ENCODE measurements at regions not wholly inside any gene's neighbourhood (a gene's known extent, or its start where the extent isn't known, plus 50 kb on each side); places are given as distances from the start of the nearest gene placed in this dataset.

DNA sequence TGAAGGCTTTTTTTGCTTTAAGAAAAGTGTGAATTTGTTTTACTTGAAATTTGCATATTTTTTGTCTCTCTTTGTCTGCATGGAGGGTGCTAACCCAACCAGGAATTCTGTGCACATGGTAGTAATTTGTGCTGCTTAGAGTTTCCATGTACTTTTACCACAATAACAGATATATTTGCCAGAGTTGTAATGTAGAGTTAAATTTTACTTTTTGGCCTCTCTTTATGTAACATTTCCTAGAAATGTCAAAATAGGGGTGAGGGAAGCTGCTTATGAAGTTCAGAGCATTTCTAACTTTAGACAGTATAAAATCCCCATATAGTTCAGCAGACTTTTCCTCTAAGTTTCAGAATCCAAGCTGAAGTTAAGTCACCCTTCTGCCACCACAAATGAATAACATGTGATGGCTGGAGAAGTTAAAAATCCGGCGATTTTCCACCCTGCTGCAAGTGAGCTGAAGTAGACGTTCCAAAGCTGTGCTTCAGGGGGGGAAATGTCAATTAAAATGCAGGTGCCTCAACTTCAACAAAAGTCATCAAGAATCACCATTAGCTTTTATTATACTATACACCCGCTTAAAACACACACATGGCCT lies 385.7 kb upstream of the NR2F2 start:
- no peak for DNase-seq (ENCODE audit: insufficient read length, low spot score)
- no peak for TF ChIP-seq POLR2A (IDR thresholded peaks at IDR 0.05; ENCODE audit: low read depth, low read length)
- no peak for FAIRE-seq

DNA sequence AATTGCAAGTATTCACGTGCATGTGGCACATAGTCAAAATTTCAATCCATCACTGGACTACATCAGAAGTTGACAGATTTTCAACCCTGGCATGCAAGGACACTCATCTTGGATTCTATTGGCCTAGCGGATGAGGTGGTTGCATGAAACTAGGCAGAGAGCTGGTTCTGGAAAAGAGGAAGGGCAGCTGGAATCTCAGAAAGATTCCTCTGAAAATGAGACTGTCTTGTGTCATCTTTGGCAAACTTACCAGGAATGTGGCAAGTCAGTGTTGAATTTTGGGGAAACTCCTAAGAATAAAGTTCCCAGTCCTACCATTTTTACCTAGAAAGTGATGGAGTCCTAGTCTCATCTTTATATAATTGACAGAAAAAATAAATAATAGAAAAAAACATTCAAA lies 384.3 kb upstream of the NR2F2 start:
- TF ChIP-seq POLR2A (IDR thresholded peaks at IDR 0.05; ENCODE audit: low read depth, low read length) = no peak
- DNase-seq (ENCODE audit: insufficient read length, low spot score) (no peak), FAIRE-seq (no peak)

DNA sequence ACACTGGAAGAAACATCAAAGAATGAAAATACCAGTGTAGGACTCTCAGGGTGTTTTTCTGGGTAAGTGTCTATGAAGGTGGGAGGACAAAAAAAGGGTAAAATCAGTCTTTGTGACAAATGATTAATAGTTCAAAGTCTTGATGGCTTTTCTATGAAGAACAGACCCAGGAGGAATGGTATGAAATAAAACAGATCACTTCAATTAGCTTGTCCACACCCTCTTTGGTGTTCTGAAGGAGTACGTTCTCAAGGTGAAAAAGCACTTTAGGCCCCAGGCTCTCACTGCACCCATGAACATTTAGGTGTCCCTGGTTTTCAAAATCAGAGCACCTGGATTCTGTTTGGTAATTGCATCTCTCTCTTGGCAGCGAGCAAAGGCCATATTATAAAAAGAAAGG lies 383.6 kb upstream of the NR2F2 start:
- DNase-seq (ENCODE audit: insufficient read length, low spot score) (no peak), FAIRE-seq (no peak)
- no peak for TF ChIP-seq POLR2A (IDR thresholded peaks at IDR 0.05; ENCODE audit: low read depth, low read length)

DNA sequence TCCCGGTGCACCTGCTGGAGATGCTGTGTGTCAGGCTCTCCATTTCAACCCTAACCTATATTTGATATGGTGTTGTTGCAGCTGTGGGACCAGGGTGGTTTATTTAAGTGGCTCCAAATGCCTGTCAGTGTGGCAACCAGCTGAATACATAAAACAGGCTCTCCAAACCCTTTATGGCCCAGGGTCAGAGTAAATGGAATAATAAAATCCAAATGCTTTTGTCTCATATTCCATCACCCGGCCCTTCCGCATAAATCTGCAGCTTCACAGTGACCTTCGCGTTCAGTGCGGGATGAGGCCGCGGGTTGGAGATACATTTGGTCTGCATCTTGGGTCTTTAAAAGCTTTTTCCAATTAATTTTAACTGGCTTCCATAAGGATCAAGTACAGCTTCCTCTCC lies 382.1 kb upstream of the NR2F2 start:
- TF ChIP-seq POLR2A (IDR thresholded peaks at IDR 0.05; ENCODE audit: low read depth, low read length) = no peak
- DNase-seq (ENCODE audit: insufficient read length, low spot score) (no peak), FAIRE-seq (no peak)

DNA sequence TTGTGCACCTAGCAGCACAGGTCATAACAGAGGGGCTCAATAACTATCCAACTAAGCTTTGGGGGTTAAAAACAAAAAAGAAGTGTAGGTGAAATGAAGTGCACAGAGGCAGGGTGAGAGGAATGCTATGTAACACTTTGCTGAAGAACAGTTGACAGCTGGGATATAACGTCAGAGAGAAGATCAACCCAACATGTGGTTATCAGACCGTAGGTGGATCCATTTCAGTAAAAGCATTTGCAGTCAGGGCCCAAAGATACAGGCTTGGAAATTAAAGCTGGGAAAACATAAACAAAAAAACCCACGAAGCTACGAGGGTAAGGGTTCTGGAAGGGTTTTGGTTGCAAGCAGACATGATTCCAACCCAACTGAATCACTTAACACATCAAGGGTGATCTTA lies 377.5 kb upstream of the NR2F2 start:
- DNase-seq (ENCODE audit: insufficient read length, low spot score) (no peak), FAIRE-seq (no peak)
- no peak for TF ChIP-seq POLR2A (IDR thresholded peaks at IDR 0.05; ENCODE audit: low read depth, low read length)

DNA sequence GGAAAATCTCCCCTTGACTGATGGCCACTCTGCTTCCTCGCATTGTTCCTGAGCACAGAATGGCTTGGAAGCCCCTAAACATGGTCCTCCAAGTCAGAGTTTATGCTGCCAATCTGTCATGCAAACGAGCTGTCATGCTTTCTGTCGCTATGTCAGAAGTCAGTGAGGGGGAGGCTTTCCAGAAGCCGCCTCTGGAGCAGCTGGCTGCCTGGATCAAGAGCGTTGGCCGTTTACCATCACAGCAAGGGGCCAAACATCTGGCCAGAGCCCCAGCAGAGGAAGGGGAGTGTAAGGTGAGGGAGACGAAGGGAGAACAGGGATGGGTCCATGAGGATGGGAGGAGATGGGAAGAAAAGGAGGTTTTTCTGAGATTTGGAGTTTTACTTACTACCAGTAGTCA lies 372.6 kb upstream of the NR2F2 start:
- FAIRE-seq = no peak
- no peak for DNase-seq (ENCODE audit: insufficient read length, low spot score)
- no peak for TF ChIP-seq POLR2A (IDR thresholded peaks at IDR 0.05; ENCODE audit: low read depth, low read length)

DNA sequence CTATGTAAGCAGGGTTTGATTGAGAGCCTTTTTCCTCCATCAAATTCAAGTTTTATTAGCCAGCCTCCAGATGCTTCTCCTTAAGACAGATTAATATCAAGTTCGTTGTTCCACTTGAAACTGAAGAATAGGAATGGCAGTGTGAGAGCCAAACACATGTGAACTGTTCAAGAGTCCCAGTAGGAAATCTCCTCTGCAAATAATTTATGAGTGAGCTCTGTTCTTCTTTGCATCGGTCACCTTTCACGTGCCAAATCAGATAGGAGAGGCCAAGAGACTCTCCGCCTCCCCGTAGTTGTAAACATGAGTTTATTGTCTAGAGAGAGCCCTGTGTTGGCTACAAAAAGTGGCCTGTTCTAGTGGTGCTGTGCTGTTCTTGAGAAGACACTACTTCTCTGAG lies 372.1 kb upstream of the NR2F2 start:
- TF ChIP-seq POLR2A (IDR thresholded peaks at IDR 0.05; ENCODE audit: low read depth, low read length) = no peak
- DNase-seq (ENCODE audit: insufficient read length, low spot score) = no peak
- FAIRE-seq = no peak

DNA sequence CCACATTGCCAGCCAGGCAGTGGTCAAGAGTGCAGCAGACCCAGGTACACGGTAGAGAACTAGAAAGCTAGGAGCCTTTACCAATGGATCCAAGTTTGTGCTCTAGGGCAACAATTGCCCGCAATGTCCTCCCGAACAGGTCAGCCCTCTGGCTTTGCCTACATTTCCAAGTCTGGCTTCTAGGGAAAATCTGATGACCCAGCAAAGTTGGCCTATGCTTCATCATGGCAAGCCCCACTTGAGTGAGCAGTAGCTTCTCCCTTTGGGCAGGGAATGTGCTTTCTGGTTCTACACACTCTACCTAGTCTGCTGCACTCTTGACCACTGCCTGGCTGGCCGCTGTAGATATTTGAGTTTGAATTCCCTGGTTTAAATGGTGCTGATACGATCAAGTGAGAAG lies 361.6 kb upstream of the NR2F2 start:
- DNase-seq (ENCODE audit: insufficient read length, low spot score) (no peak), FAIRE-seq (no peak)
- no peak for TF ChIP-seq POLR2A (IDR thresholded peaks at IDR 0.05; ENCODE audit: low read depth, low read length)

DNA sequence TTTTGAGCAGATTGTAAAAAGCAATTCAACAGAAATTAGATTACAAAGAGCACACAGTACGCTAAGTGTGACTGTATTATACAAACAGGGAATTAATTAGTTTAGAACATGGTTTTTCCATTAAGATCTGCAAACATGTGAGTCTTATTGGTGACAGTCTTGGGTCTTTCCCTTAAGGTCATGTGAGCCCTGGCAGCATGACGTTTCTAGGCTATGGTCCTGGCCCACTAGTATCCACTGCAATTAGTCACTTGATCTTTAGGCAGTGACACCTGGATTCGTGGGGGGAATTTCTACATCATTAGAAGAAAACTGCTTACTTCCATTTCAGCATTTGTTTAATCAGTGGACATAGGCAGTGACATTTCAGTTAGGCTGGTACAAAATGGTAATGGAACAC lies 360.2 kb upstream of the NR2F2 start:
- FAIRE-seq = no peak
- DNase-seq (ENCODE audit: insufficient read length, low spot score) = no peak
- TF ChIP-seq POLR2A (IDR thresholded peaks at IDR 0.05; ENCODE audit: low read depth, low read length) = no peak

DNA sequence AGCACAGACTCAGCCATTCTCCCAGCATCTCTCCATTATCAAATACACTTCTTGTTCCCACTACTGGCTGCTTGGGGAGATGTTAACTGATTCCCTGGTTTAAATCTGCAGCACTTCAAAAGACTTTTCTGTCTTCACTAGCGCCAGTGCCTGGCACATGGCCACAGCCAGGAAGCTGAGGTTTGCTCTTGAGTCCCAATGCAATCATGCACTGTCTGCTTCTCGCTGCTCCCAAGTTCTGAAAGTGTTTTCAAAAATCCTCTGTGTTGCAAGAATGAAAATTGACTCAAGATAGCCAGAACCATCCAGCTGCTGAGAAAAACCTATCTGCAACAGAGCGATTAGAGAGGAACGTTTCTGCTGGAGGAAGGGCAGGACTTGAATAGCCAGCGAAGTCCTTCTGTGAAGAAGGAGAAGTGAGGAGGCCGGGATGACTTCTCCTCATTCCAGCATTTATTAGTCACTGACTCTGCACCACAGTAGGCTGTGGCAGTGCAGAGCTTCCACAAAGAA lies 358.4 kb upstream of the NR2F2 start:
- DNase-seq (ENCODE audit: insufficient read length, low spot score) (no peak), FAIRE-seq (no peak)
- TF ChIP-seq POLR2A (IDR thresholded peaks at IDR 0.05; ENCODE audit: low read depth, low read length) = no peak

DNA sequence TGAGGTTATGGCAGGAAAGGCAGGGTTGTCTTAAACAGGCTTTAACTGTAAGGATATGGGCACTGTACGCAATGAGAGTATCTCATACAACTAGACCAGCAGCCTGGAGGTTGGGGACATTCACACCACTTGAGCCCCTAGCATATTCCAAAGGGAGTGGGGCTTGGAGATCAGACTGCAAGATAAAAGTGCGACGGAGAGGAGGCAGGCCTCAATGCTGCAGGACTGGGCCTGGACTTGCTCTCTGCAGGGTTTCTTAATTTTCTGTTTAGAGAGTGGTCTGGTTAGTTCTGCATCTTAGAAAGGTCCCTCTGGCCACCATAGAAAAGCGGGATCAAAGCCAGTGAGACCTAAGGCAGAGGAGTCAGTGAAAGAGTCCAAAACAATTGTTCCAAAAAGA lies 357.7 kb upstream of the NR2F2 start:
- no peak for TF ChIP-seq POLR2A (IDR thresholded peaks at IDR 0.05; ENCODE audit: low read depth, low read length)
- DNase-seq (ENCODE audit: insufficient read length, low spot score) (no peak), FAIRE-seq (no peak)

DNA sequence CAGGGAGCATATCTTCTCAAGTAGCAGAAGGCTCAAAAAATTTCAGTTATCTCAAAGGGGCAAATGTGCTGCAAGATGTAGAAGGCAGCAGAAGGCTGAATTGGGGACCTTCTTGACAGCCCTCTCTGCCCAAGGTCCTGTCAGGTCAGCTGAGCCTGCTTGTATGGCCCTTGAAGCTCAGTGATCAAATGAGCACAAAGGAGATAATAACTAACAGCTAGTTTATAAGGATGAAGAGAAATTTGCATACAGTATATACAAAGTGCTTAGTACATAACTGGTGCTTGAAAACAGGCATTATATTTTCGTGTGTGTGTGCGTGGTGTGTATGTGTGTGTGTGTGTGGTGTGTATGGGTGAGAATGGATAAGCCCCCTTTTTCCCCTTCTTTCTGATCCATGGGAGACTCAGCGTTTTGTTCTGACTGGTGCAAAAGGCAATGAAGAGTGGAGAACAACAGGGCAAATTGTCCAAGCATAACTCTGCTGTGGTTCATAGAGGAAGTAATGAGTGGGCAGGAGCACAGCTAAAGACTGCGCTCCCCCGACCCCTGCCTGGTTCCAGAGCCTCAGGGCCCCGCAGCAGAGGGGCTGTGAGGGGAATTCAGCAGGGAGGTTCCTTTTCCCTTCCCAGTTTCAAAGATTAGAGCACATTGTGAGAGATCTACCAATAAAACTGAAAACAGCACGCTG lies 356.8 kb upstream of the NR2F2 start:
- FAIRE-seq (no peak), DNase-seq (ENCODE audit: insufficient read length, low spot score) (no peak)
- TF ChIP-seq POLR2A (IDR thresholded peaks at IDR 0.05; ENCODE audit: low read depth, low read length) = no peak

DNA sequence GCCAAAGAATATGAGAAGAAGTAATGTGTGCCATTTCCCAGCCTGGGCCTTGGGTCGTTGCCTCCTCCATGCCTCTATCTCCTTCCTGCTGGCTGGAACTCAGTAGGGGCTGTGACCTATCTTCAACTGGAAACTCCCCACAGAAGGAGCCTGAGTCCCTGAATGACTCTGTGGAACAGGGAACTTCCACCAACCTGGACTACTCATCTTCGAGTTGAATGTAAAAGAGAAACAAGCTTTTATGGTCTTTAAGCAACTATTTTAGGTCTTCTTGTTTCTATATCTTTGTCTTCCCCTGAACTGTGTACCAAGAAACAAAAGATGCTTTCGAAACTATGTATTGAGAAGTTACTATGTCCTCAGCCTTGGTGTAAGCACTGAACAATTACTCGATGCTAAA lies 355.3 kb upstream of the NR2F2 start:
- DNase-seq (ENCODE audit: insufficient read length, low spot score) (no peak), FAIRE-seq (no peak)
- no peak for TF ChIP-seq POLR2A (IDR thresholded peaks at IDR 0.05; ENCODE audit: low read depth, low read length)

DNA sequence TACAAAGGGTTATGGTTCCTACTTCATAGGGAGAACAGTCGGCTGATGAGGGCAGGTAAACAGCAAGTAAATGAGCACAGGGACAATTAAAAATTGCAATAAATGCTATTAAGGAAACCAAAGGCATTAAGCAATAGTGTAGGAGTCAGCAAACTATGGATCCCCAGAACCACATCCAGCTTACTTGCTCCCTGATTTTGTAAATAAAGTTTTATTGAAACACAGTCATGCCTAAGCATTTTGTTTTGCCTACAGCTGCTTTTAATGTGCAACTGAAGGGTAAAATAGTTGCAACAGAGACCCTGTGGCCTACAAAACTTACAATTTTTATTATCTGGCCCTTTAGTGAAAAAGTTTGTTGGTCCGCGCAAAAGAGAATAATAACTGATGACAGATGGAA lies 351.2 kb upstream of the NR2F2 start:
- no peak for TF ChIP-seq POLR2A (IDR thresholded peaks at IDR 0.05; ENCODE audit: low read depth, low read length)
- DNase-seq (ENCODE audit: insufficient read length, low spot score) = no peak
- no peak for FAIRE-seq

DNA sequence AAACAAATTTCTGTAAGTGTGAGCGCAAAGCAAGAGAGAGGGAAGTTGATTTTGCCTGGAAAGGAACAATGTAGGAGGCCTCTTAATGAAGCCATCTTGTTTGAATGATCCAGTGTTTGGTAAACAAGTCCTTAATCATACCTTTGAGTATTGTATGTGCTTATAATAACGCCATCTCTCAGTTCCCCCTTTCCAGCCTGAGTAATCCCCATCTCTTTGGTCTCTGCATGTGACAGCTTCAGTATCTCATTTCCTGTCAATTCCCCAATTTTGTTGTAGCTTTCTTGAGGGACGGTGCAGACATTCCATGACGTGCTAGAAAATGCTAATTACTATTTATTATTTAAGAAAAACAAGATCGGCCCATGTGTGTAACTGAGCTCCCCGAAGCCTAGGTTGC lies 349.3 kb upstream of the NR2F2 start:
- DNase-seq (ENCODE audit: insufficient read length, low spot score) (no peak), FAIRE-seq (no peak)
- no peak for TF ChIP-seq POLR2A (IDR thresholded peaks at IDR 0.05; ENCODE audit: low read depth, low read length)
